H9 (cell line): ENCODE measurements at regions not wholly inside any gene's neighbourhood (a gene's known extent, or its start where the extent isn't known, plus 50 kb on each side); places are given as distances from the start of the nearest gene placed in this dataset.

ENCODE experiments used
- DNase-seq: peaks from one replicate; pipeline ENCODE4 v3.0.0-alpha.2; 2017
- H2AFZ ChIP-seq: one replicate; pipeline ENCODE4 v1.6.1; 2013; ENCODE audit warnings: mild to moderate bottlenecking, low read length, control low read depth, moderate library complexity
- H2AK5ac ChIP-seq: 2 replicates; pipeline ENCODE4 v1.6.1; 2013; ENCODE audit warnings: low read length, control low read depth, mixed read lengths; ENCODE audit not compliant: insufficient read length
- H2BK120ac ChIP-seq: one replicate; pipeline ENCODE4 v1.6.1; 2013; ENCODE audit warnings: low read depth, mild to moderate bottlenecking, low read length, control low read depth, inconsistent platforms; ENCODE audit not compliant: poor library complexity, severe bottlenecking
- H2BK12ac ChIP-seq: 2 replicates; pipeline ENCODE4 v1.6.1; 2013; ENCODE audit warnings: low read length, control low read depth, mixed read lengths, low read depth; ENCODE audit not compliant: insufficient read length
- H2BK15ac ChIP-seq: 2 replicates; pipeline ENCODE4 v1.6.1; 2013; ENCODE audit warnings: low read depth, low read length, control low read depth
- H2BK20ac ChIP-seq: one replicate; pipeline ENCODE4 v1.6.1; 2013; ENCODE audit warnings: low read depth, mild to moderate bottlenecking, low read length, control low read depth, inconsistent platforms; ENCODE audit not compliant: poor library complexity, severe bottlenecking
- H2BK5ac ChIP-seq: 2 replicates; pipeline ENCODE4 v1.6.1; 2013; ENCODE audit warnings: low read length, control low read depth, mixed read lengths; ENCODE audit not compliant: insufficient read length
- H3K14ac ChIP-seq: 2 replicates; pipeline ENCODE4 v1.6.1; 2013; ENCODE audit warnings: low read length, control low read depth; ENCODE audit not compliant: insufficient read depth
- H3K18ac ChIP-seq: 2 replicates; pipeline ENCODE4 v1.6.1; 2013; ENCODE audit warnings: low read depth, mild to moderate bottlenecking, mixed read lengths, low read length, control low read depth; ENCODE audit not compliant: insufficient read length
- H3K23ac ChIP-seq: 2 replicates; pipeline ENCODE4 v1.6.1; 2013; ENCODE audit warnings: low read length, control low read depth, mixed read lengths, low read depth; ENCODE audit not compliant: insufficient read length
- H3K23me2 ChIP-seq: 2 replicates; pipeline ENCODE4 v1.6.1; 2013; ENCODE audit warnings: low read depth, mild to moderate bottlenecking, mixed read lengths, low read length, control low read depth; ENCODE audit not compliant: insufficient read length, poor library complexity, severe bottlenecking
- H3K27ac ChIP-seq: 2 replicates; pipeline ENCODE4 v1.5.1; 2013; ENCODE audit warnings: low read length, control low read depth, mixed read lengths, low read depth; ENCODE audit not compliant: insufficient read length
- H3K27me3 ChIP-seq: 2 replicates; pipeline ENCODE4 v1.6.1; 2013; ENCODE audit warnings: low read length, control low read depth, inconsistent platforms; ENCODE audit not compliant: insufficient read depth
- H3K4ac ChIP-seq: 2 replicates; pipeline ENCODE4 v1.6.1; 2013; ENCODE audit warnings: low read depth, mild to moderate bottlenecking, control low read depth, inconsistent platforms, low read length, moderate library complexity
- H3K4me1 ChIP-seq: 2 replicates; pipeline ENCODE4 v1.6.1; 2013; ENCODE audit warnings: low read length, control low read depth, inconsistent platforms; ENCODE audit not compliant: insufficient read depth
- H3K4me2 ChIP-seq: 2 replicates; pipeline ENCODE4 v1.6.1; 2013; ENCODE audit warnings: low read length, control low read depth, mixed read lengths; ENCODE audit not compliant: insufficient read length, insufficient read depth
- H3K56ac ChIP-seq: 2 replicates; pipeline ENCODE4 v1.6.1; 2013; ENCODE audit warnings: low read depth, mild to moderate bottlenecking, mixed read lengths, low read length, control low read depth; ENCODE audit not compliant: insufficient read length
- H3K79me1 ChIP-seq: 2 replicates; pipeline ENCODE4 v1.6.1; 2013; ENCODE audit warnings: low read depth, mild to moderate bottlenecking, moderate library complexity, low read length, control low read depth, inconsistent platforms; ENCODE audit not compliant: insufficient read depth, poor library complexity, severe bottlenecking
- H3K79me2 ChIP-seq: 2 replicates; pipeline ENCODE4 v1.6.1; 2013; ENCODE audit warnings: low read length, control low read depth, inconsistent platforms; ENCODE audit not compliant: insufficient read depth
- H3K9ac ChIP-seq: 2 replicates; pipeline ENCODE4 v1.6.1; 2013; ENCODE audit warnings: low read length, control low read depth, mixed read lengths; ENCODE audit not compliant: insufficient read length; ENCODE audit errors: extremely low read depth
- H3K9me3 ChIP-seq: one replicate; pipeline ENCODE4 v1.6.1; 2013; ENCODE audit warnings: low read depth, low read length, inconsistent platforms; ENCODE audit not compliant: control insufficient read depth
- H3T11ph ChIP-seq: one replicate; pipeline ENCODE4 v1.6.1; 2013; ENCODE audit warnings: mild to moderate bottlenecking, low read length, control low read depth, inconsistent platforms
- H4K20me1 ChIP-seq: one replicate; pipeline ENCODE4 v1.6.1; 2013; ENCODE audit not compliant: control insufficient read depth, insufficient read length, insufficient read depth
- H4K5ac ChIP-seq: 2 replicates; pipeline ENCODE4 v1.6.1; 2013; ENCODE audit warnings: low read depth, mild to moderate bottlenecking, mixed read lengths, low read length, control low read depth; ENCODE audit not compliant: insufficient read length
- H4K8ac ChIP-seq: replicated peaks from 2 replicates; pipeline ENCODE4 v1.6.1; 2013; ENCODE audit warnings: low read length, control low read depth, mixed read lengths, low read depth; ENCODE audit not compliant: insufficient read length
- H4K91ac ChIP-seq: 2 replicates; pipeline ENCODE4 v1.6.1; 2013; ENCODE audit warnings: low read depth, mild to moderate bottlenecking, moderate library complexity, mixed read lengths, low read length, control low read depth; ENCODE audit not compliant: insufficient read length
- H3K27ac Mint-ChIP-seq, 3 experiments: 2 replicates in 2 of 3; 3 replicates in 1 of 3; pipeline ENCODE4 v1.8.0; 2020 to 2021; ENCODE audit warnings: mixed read lengths in 3 of 3, mild to moderate bottlenecking in 1 of 3, moderate library complexity in 1 of 3
- H3K27me3 Mint-ChIP-seq: 2 replicates; pipeline ENCODE4 v1.8.0; 2021; ENCODE audit warnings: low read depth, mild to moderate bottlenecking, moderate library complexity, mixed read lengths
- H3K36me3 Mint-ChIP-seq, 3 experiments: 2 replicates in 2 of 3; 3 replicates in 1 of 3; pipeline ENCODE4 v1.8.0; 2020 to 2021; ENCODE audit warnings: low read depth in 3 of 3, mixed read lengths in 3 of 3; ENCODE audit not compliant: insufficient read depth in 1 of 3
- H3K4me1 Mint-ChIP-seq, 2 experiments: 2 replicates each; pipeline ENCODE4 v1.8.0; 2020; ENCODE audit warnings: mixed read lengths in 2 of 2
- H3K4me3 Mint-ChIP-seq, 2 experiments: 2 replicates in 1 of 2; 3 replicates in 1 of 2; pipeline ENCODE4 v1.8.0; 2020 to 2021; ENCODE audit warnings: mild to moderate bottlenecking in 2 of 2, mixed read lengths in 2 of 2, moderate library complexity in 1 of 2
- H3K9me3 Mint-ChIP-seq, 2 experiments: 2 replicates in 1 of 2; 3 replicates in 1 of 2; pipeline ENCODE4 v1.8.0; 2020; ENCODE audit warnings: mild to moderate bottlenecking in 2 of 2, mixed read lengths in 2 of 2, moderate library complexity in 1 of 2
- CTCF ChIP-seq: fragments of 200-600 bp; sonication (generic); conservative IDR thresholded peaks from 3 replicates; pipeline ENCODE4 v1.8.0; 2021; ENCODE audit warnings: antibody characterized with exemption, mild to moderate bottlenecking
- WGBS: extraction: QIAGEN DNeasy Blood & Tissue Kit; methylation state at CpG from one replicate; pipeline ENCODE4 v1.1.7; 2013; ENCODE audit warnings: missing lambda C conversion rate, low lambda C conversion rate, mixed read lengths; ENCODE audit not compliant: insufficient read length; ENCODE audit errors: extremely low coverage; 5-methylcytosine and 5-hydroxymethylcytosine counted together

GRCh38 chr3:96101006-96101560 lies 713.3 kb upstream of the EPHA6 start:
- Histone ChIP-seq H3K4me1 (no peaks in the 10 kb centered on the region), H4K20me1 (no peaks in the 10 kb centered on the region), H3K56ac (no peak overlapping the region), H3K9me3 (no peaks in the 10 kb centered on the region), H2AK5ac (no peak overlapping the region), H2AFZ (no peak overlapping the region), H3K9ac (no peak overlapping the region), H3K23ac (no peak overlapping the region), H3K23me2 (no peaks in the 10 kb centered on the region), H2BK5ac (no peak overlapping the region), H4K91ac (no peak overlapping the region), H3K14ac (no peak overlapping the region), H4K8ac (no peak overlapping the region), H3T11ph (no peak overlapping the region), H3K4me2 (no peak overlapping the region), H4K5ac (no peak overlapping the region), H2BK20ac (no peak overlapping the region), H2BK15ac (no peak overlapping the region), H3K27me3 (no peaks in the 10 kb centered on the region), H3K79me2 (no peaks in the 10 kb centered on the region), H3K4ac (no peak overlapping the region), H3K27ac (no peak overlapping the region), H3K79me1 (no peaks in the 10 kb centered on the region), H2BK120ac (no peak overlapping the region), H3K18ac (no peak overlapping the region), H2BK12ac (no peak overlapping the region)
- Mint-ChIP-seq H3K27me3 (no peaks in the 10 kb centered on the region), H3K4me1 (peaks cover 6 to 13% of the 10 kb centered on the region in 2 experiments), H3K36me3 (peaks cover 0 to 4% (median 2%) of the 10 kb centered on the region in 3 experiments; a peak in 4 of 7 replicates), H3K9me3 (peaks cover 0 to 6% of the 10 kb centered on the region in 2 experiments; a peak in 2 of 5 replicates), H3K4me3 (no peak overlapping the region), H3K27ac (peak overlapping the region; percentile 3 to 94 (median 17); a peak in 4 of 7 replicates)
- WGBS: no CpG with 5 or more reads among the region's 2 CpGs
- TF ChIP-seq CTCF: no peak
- DNase-seq: no peak
